ENCODE measurements at regions not wholly inside any gene's neighbourhood (a gene's known extent, or its start where the extent isn't known, plus 50 kb on each side); places are given as distances from the start of the nearest gene placed in this dataset.

- Histone ChIP-seq H3K9me3 (no peaks in the 10 kb centered on the region), H3K4me3 (ENCODE audit: low read depth, low read length) (no peak overlapping the region), H3K27me3 (replicated peaks; ENCODE audit: control insufficient read depth, insufficient read depth, low read length) (no peaks in the 10 kb centered on the region), H3K4me1 (no peaks in the 10 kb centered on the region), H3K36me3 (ENCODE audit: control insufficient read depth, insufficient read depth, low read length) (no peaks in the 10 kb centered on the region)
- H3K27me3 Mint-ChIP-seq (ENCODE audit: insufficient read depth, unreplicated experiment): no peaks in the 10 kb centered on the region
- DNase-seq: no peak
- no peak overlapping the region for H3K4me3 Mint-ChIP-seq (ENCODE audit: unreplicated experiment)
- H3K4me1 Mint-ChIP-seq (ENCODE audit: low read depth, unreplicated experiment): no peaks in the 10 kb centered on the region
- intact Hi-C loops (cut with micrococcal nuclease; ENCODE audit: unreplicated experiment): no loop called here
- POLR2A ChIA-PET: no interaction called here
- no peaks in the 10 kb centered on the region for H3K9me3 Mint-ChIP-seq (ENCODE audit: unreplicated experiment)
- no peak overlapping the region for H3K27ac Mint-ChIP-seq (ENCODE audit: unreplicated experiment)
- no peaks in the 10 kb centered on the region for H3K36me3 Mint-ChIP-seq (ENCODE audit: insufficient read depth, unreplicated experiment)
- no TSS peak for BruUV-seq (replicated peaks)
- TF ChIP-seq CTCF (IDR thresholded peaks at IDR 0.05; ENCODE audit: insufficient read depth in 1 of 2, low read depth in 1 of 2, low read length in 1 of 2, severe bottlenecking in 1 of 2, unreplicated experiment in 1 of 2): no peak
- CTCF ChIA-PET: no interaction called here
Observed at GRCh38 chr1:198838022-198838342, 199.1 kb downstream of the PTPRC start.

DNA sequence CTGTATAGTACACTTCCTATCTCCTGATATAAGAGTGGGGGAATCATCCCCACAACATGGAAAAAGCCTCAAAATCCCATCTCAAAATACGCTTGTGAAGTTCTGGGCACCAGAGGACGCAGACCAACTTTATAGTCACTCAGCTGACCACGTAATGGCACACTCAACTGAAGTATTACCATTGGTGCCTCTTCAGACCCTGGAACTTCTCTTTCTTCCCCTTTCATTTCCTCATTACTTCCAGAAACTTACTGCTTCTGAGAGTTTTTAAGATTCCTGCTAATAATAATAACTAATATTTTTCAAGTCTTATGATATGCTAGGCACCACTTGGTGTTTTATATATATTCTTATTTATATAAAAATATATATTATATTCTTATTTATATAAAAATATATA lies 202.6 kb downstream of the PTPRC start:
- H3K4me1 ChIP-seq: no peaks in the 10 kb centered on the region
- DNase-seq: no peak
- H3K27ac Mint-ChIP-seq (ENCODE audit: unreplicated experiment): no peak overlapping the region
- no peak for TF ChIP-seq CTCF (IDR thresholded peaks at IDR 0.05; ENCODE audit: insufficient read depth in 1 of 2, low read depth in 1 of 2, low read length in 1 of 2, severe bottlenecking in 1 of 2, unreplicated experiment in 1 of 2)
- H3K4me3 ChIP-seq (ENCODE audit: low read depth, low read length): no peak overlapping the region
- no peaks in the 10 kb centered on the region for H3K4me1 Mint-ChIP-seq (ENCODE audit: low read depth, unreplicated experiment)
- H3K4me3 Mint-ChIP-seq (ENCODE audit: unreplicated experiment): no peak overlapping the region
- intact Hi-C loops (cut with micrococcal nuclease; ENCODE audit: unreplicated experiment): no loop called here
- no peaks in the 10 kb centered on the region for H3K27me3 ChIP-seq (replicated peaks; ENCODE audit: control insufficient read depth, insufficient read depth, low read length)
- H3K9me3 ChIP-seq: no peaks in the 10 kb centered on the region
- H3K9me3 Mint-ChIP-seq (ENCODE audit: unreplicated experiment): no peaks in the 10 kb centered on the region
- ChIA-PET POLR2A (no interaction called here), CTCF (no interaction called here)
- no peaks in the 10 kb centered on the region for H3K36me3 ChIP-seq (ENCODE audit: control insufficient read depth, insufficient read depth, low read length)
- no peaks in the 10 kb centered on the region for H3K27me3 Mint-ChIP-seq (ENCODE audit: insufficient read depth, unreplicated experiment)
- no peaks in the 10 kb centered on the region for H3K36me3 Mint-ChIP-seq (ENCODE audit: insufficient read depth, unreplicated experiment)
- no TSS peak for BruUV-seq (replicated peaks)

DNA sequence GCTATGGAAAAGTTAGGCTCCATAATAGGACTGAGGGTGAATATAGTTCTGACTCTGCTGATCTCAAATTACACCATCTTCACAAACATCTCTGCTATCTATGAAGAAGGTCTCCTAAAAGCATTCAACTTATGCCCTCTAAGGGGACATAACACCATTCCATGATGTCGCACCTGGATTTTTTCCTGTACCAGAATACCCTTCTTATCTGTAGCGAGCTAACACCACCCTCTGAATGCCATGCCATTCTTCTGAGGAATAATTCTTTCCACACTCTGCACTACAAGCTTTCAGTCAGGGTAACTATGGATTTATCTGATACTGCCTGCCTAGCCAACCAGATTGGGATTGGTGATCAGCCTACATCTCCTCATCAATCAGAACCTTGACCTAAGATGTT lies 203.8 kb downstream of the PTPRC start:
- ChIA-PET CTCF (no interaction called here), POLR2A (no interaction called here)
- Histone ChIP-seq H3K4me1 (no peaks in the 10 kb centered on the region), H3K9me3 (no peaks in the 10 kb centered on the region), H3K4me3 (ENCODE audit: low read depth, low read length) (no peak overlapping the region), H3K27me3 (replicated peaks; ENCODE audit: control insufficient read depth, insufficient read depth, low read length) (no peaks in the 10 kb centered on the region), H3K36me3 (ENCODE audit: control insufficient read depth, insufficient read depth, low read length) (no peaks in the 10 kb centered on the region)
- BruUV-seq (replicated peaks): no TSS peak
- TF ChIP-seq CTCF (IDR thresholded peaks at IDR 0.05; ENCODE audit: insufficient read depth in 1 of 2, low read depth in 1 of 2, low read length in 1 of 2, severe bottlenecking in 1 of 2, unreplicated experiment in 1 of 2): no peak
- Mint-ChIP-seq H3K9me3 (ENCODE audit: unreplicated experiment) (no peaks in the 10 kb centered on the region), H3K4me3 (ENCODE audit: unreplicated experiment) (no peak overlapping the region), H3K27me3 (ENCODE audit: insufficient read depth, unreplicated experiment) (no peaks in the 10 kb centered on the region), H3K4me1 (ENCODE audit: low read depth, unreplicated experiment) (no peaks in the 10 kb centered on the region), H3K36me3 (ENCODE audit: insufficient read depth, unreplicated experiment) (no peaks in the 10 kb centered on the region), H3K27ac (ENCODE audit: unreplicated experiment) (no peak overlapping the region)
- intact Hi-C loops (cut with micrococcal nuclease; ENCODE audit: unreplicated experiment): no loop called here
- DNase-seq: no peak

All from Caco-2 (cell line).